ENCODE measurements at regions not wholly inside any gene's neighbourhood (a gene's known extent, or its start where the extent isn't known, plus 50 kb on each side); places are given as distances from the start of the nearest gene placed in this dataset.

DNA sequence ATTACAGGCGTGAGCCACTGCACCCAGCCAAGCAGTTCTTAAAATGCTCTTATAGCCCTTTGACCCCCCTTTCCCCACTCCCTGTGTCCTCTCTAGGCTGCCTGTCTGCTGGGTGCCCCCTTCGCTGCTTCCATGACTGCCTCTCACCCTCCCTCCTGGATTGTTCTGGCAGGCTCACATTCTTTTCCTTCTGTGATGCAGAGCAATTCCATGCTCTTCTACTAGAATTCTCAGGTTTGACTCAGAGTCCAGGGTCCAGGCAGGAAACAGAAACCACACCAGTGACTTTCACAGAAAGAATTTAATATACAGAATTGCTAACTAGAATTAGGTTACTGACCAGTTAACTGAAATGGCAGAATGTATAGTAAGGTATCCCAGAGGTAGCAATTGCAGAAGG, 244.8 kb downstream of the BAMBI start:
- TF ChIP-seq POLR2AphosphoS5 (IDR thresholded peaks at IDR 0.05; ENCODE audit: borderline replicate concordance, low read depth, low read length) (no peak), EZH2 (IDR thresholded peaks at IDR 0.05) (no peak), FOXP2 (optimal IDR thresholded peaks at IDR 0.05; ENCODE audit: control extremely low read depth, extremely low read length, insufficient read depth) (no peak)
